CD4-positive, alpha-beta T cell (primary cell): ENCODE measurements at regions not wholly inside any gene's neighbourhood (a gene's known extent, or its start where the extent isn't known, plus 50 kb on each side); places are given as distances from the start of the nearest gene placed in this dataset.

Source experiments
- ATAC-seq: fragments of 200-7000 bp; cut with Tn5 transposase; one replicate; pipeline ENCODE4 v1.10.0; 2022; ENCODE audit warnings: mild to moderate bottlenecking; ENCODE audit not compliant: poor library complexity
- CTCF ChIA-PET: fragments of 350-600 bp; sonication (Branson Sonifier 250); formaldehyde crosslinking; loops from one replicate; lab custom pipeline; 2021; ENCODE audit warnings: antibody characterized with exemption, inconsistent platforms; lab: Charles Lee
- POLR2A ChIA-PET: fragments of 350-600 bp; sonication (Branson Sonifier 250); formaldehyde crosslinking; loops from one replicate; lab custom pipeline; 2021; ENCODE audit warnings: antibody characterized with exemption, inconsistent platforms; lab: Charles Lee
- DNase-seq, 14 experiments: peaks; one replicate each; pipeline ENCODE4 v3.0.0-alpha.2; 2013 to 2020; ENCODE audit warnings: mixed read lengths in 2 of 14
- H3K27ac ChIP-seq, 2 donors: one replicate each; pipeline versions ENCODE4 v1.5.1 to v1.7.0; 2013; ENCODE audit warnings: low read length in 2 of 2, low read depth in 1 of 2, mild to moderate bottlenecking in 1 of 2
- H3K27me3 ChIP-seq, 2 experiments: 1 replicate in 1 of 2; 2 replicates in 1 of 2; pipeline versions ENCODE4 v1.6.1 to v1.7.0; 2013; ENCODE audit warnings: low read length in 2 of 2, control low read depth in 1 of 2, mild to moderate bottlenecking in 1 of 2, moderate library complexity in 1 of 2; ENCODE audit not compliant: insufficient read depth in 2 of 2, control insufficient read depth in 1 of 2
- H3K36me3 ChIP-seq: one replicate; pipeline ENCODE4 v1.6.1; 2013; ENCODE audit warnings: low read length, control low read depth; ENCODE audit not compliant: insufficient read depth
- H3K4me1 ChIP-seq: one replicate; pipeline ENCODE4 v1.6.1; 2013; ENCODE audit warnings: low read length, control low read depth; ENCODE audit not compliant: insufficient read depth
- H3K4me3 ChIP-seq: one replicate; pipeline ENCODE4 v1.5.1; 2013; ENCODE audit warnings: mild to moderate bottlenecking, low read length, moderate library complexity
- H3K9me3 ChIP-seq, 2 experiments: 1 replicate in 1 of 2; 2 replicates in 1 of 2; pipeline versions ENCODE4 v1.6.1 to v1.7.0; 2013; ENCODE audit warnings: low read length in 2 of 2, mild to moderate bottlenecking in 2 of 2, control low read depth in 1 of 2, moderate library complexity in 1 of 2; ENCODE audit not compliant: control insufficient read depth in 1 of 2, insufficient read depth in 1 of 2
- H3K27ac Mint-ChIP-seq: one replicate; pipeline ENCODE4 v1.8.0; 2020; ENCODE audit warnings: mixed read lengths
- H3K27me3 Mint-ChIP-seq: one replicate; pipeline ENCODE4 v1.8.0; 2021; ENCODE audit warnings: mixed read lengths
- H3K36me3 Mint-ChIP-seq: one replicate; pipeline ENCODE4 v1.8.0; 2021; ENCODE audit warnings: low read depth, mixed read lengths
- H3K4me1 Mint-ChIP-seq: one replicate; pipeline ENCODE4 v1.8.0; 2021; ENCODE audit warnings: low read depth, mixed read lengths
- H3K4me3 Mint-ChIP-seq: one replicate; pipeline ENCODE4 v1.8.0; 2020; ENCODE audit warnings: mild to moderate bottlenecking, mixed read lengths
- H3K9me3 Mint-ChIP-seq: one replicate; pipeline ENCODE4 v1.8.0; 2020; ENCODE audit warnings: mixed read lengths
- intact Hi-C, 2 experiments: fragments of 100-400 bp; cut with DNase I in 1 of 2; cut with micrococcal nuclease in 1 of 2; formaldehyde crosslinking; loops; one replicate each; pipeline versions ENCODE4 v1.15.1 to v1.9.0; 2023 to 2025; cut with DNase I, micrococcal nuclease
- TF ChIP-seq, protein P1 (sequence below): fragments of 200-600 bp; IDR thresholded peaks from one replicate; pipeline ENCODE4 v1.8.0; 2022; ENCODE audit warnings: antibody characterized with exemption, mild to moderate bottlenecking

DNA sequence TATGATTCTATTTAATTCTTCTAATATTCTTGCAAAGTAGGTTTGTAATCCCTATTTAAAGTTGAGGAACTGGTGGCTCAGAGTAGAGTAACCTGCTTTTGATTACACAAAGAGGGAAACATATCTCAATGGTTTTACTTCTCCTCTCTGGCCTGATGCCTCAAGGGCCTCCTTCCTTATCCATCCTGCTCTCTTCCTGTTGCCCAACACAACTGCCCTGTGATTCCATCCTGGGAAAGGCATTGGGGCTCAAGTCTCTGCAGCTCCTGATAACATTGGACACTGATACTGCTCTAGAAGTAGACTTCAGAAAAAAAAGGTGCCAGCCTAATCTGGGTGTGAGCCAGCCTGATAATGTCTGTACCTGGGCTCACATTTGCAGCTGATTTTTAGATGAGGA, 75.8 kb downstream of the RDH14 start:
- ATAC-seq (no peak), DNase-seq (no peak)
- ChIA-PET POLR2A (no interaction called here), CTCF (no interaction called here)
- H3K36me3 ChIP-seq = no peaks in the 10 kb centered on the region
- Mint-ChIP-seq H3K9me3 (no peaks in the 10 kb centered on the region), H3K27ac (no peak overlapping the region), H3K4me1 (no peaks in the 10 kb centered on the region), H3K4me3 (no peak overlapping the region), H3K27me3 (no peaks in the 10 kb centered on the region), H3K36me3 (no peaks in the 10 kb centered on the region)
- H3K27ac ChIP-seq = no peak overlapping the region
- intact Hi-C loops = no loop called here
- TF ChIP-seq, protein P1, sequence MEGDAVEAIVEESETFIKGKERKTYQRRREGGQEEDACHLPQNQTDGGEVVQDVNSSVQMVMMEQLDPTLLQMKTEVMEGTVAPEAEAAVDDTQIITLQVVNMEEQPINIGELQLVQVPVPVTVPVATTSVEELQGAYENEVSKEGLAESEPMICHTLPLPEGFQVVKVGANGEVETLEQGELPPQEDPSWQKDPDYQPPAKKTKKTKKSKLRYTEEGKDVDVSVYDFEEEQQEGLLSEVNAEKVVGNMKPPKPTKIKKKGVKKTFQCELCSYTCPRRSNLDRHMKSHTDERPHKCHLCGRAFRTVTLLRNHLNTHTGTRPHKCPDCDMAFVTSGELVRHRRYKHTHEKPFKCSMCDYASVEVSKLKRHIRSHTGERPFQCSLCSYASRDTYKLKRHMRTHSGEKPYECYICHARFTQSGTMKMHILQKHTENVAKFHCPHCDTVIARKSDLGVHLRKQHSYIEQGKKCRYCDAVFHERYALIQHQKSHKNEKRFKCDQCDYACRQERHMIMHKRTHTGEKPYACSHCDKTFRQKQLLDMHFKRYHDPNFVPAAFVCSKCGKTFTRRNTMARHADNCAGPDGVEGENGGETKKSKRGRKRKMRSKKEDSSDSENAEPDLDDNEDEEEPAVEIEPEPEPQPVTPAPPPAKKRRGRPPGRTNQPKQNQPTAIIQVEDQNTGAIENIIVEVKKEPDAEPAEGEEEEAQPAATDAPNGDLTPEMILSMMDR = no peak
- H3K27me3 ChIP-seq = no peaks in the 10 kb centered on the region
- H3K4me1 ChIP-seq = no peaks in the 10 kb centered on the region
- H3K4me3 ChIP-seq = no peak overlapping the region
- H3K9me3 ChIP-seq = no peaks in the 10 kb centered on the region

DNA sequence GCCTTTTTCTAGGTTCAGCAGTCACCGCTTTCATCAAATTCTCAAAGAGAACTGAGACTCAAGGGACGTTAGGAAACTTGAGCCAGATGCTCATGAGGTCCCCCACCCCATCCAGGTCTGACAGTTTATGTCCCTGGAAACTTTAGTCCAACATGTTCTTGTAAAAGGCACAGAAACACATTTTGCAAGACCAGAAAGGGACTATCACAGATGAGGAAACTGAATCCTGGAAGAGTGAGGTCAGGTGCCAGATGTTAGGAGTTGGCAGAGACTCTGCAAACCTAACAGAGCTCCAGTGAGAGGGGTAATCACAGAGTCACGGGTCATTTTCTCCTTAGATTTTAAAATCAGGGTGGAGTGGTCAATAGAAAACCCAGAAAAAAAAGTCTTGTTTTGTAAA, 76.6 kb downstream of the RDH14 start:
- H3K9me3 ChIP-seq = no peaks in the 10 kb centered on the region
- POLR2A ChIA-PET = no interaction called here
- TF ChIP-seq, protein P1 = no peak
- DNase-seq = no peak
- Mint-ChIP-seq H3K36me3 (no peaks in the 10 kb centered on the region), H3K27me3 (no peaks in the 10 kb centered on the region), H3K9me3 (no peaks in the 10 kb centered on the region), H3K4me1 (no peaks in the 10 kb centered on the region), H3K4me3 (no peak overlapping the region), H3K27ac (no peak overlapping the region)
- H3K27ac ChIP-seq = no peak overlapping the region
- no peak for ATAC-seq
- intact Hi-C loops = no loop called here
- H3K4me3 ChIP-seq = no peak overlapping the region
- H3K27me3 ChIP-seq = no peaks in the 10 kb centered on the region
- no peaks in the 10 kb centered on the region for H3K36me3 ChIP-seq
- no peaks in the 10 kb centered on the region for H3K4me1 ChIP-seq
- CTCF ChIA-PET = no interaction called here

DNA sequence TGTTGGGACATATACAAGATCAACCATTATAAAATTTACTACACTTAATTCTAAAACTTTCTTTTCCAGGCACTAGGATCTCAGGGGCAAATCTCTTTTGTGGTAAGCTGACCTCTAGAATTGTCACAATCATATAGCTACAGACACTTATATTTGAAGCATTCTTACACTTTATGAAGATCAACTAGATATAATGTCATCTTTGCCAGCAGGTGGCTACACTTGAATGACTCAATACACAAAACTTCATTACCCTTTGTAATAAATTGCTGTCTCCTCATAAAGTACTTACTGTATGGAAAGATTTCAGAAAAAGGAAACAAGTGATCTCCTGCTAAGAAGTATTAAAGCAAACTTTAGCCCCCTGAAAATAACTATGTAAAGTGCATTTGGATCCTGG, 77.8 kb downstream of the RDH14 start:
- ChIA-PET POLR2A (no interaction called here), CTCF (no interaction called here)
- Mint-ChIP-seq H3K4me1 (no peaks in the 10 kb centered on the region), H3K9me3 (no peaks in the 10 kb centered on the region), H3K27ac (no peak overlapping the region), H3K4me3 (no peak overlapping the region), H3K36me3 (no peaks in the 10 kb centered on the region), H3K27me3 (peaks cover 2% of the 10 kb centered on the region)
- TF ChIP-seq, protein P1 = no peak
- ATAC-seq (no peak), DNase-seq (no peak)
- intact Hi-C loops = no loop called here
- Histone ChIP-seq H3K36me3 (no peaks in the 10 kb centered on the region), H3K9me3 (no peaks in the 10 kb centered on the region), H3K4me1 (no peaks in the 10 kb centered on the region), H3K4me3 (no peak overlapping the region), H3K27me3 (no peaks in the 10 kb centered on the region), H3K27ac (no peak overlapping the region)
